GM21390 (cell line): ENCODE measurements at regions not wholly inside any gene's neighbourhood (a gene's known extent, or its start where the extent isn't known, plus 50 kb on each side); places are given as distances from the start of the nearest gene placed in this dataset.
"Not testable (repeated sequence)": the region's sequence is repeated elsewhere in the genome, so short reads cannot be mapped to it uniquely, and the experiment has no call there.

Source experiments
- ATAC-seq: cut with Tn5 transposase; IDR thresholded peaks from one replicate; pipeline ENCODE4 v1.9.1; 2021; ENCODE audit not compliant: unreplicated experiment

- no peak for ATAC-seq
Measured at GRCh38 chrX:12042615-12043014, 95.7 kb upstream of the FRMPD4 start.

DNA sequence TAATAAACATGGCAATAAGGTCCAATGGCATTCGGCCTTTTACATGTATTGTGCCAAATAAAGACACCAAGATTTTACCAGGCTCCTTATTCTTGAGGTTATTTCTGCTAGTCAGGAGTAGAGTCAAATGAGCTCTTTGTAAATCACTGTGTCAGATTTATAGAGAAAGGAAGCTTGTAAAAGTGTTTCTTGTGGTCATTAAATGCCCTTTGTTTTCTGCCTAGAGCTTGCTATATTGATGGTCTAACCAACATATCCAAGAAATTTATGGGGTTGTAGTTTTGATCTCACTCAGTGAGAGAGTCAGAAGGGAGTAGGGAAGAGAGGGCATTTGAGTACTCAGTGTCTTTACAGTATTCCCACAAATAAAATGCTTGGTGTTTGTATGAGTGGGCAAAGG is 86.2 kb upstream of the FRMPD4 start:
- no peak for ATAC-seq

- ATAC-seq: no peak
Measured at GRCh38 chrX:12058087-12058486, 80.2 kb upstream of the FRMPD4 start.

DNA sequence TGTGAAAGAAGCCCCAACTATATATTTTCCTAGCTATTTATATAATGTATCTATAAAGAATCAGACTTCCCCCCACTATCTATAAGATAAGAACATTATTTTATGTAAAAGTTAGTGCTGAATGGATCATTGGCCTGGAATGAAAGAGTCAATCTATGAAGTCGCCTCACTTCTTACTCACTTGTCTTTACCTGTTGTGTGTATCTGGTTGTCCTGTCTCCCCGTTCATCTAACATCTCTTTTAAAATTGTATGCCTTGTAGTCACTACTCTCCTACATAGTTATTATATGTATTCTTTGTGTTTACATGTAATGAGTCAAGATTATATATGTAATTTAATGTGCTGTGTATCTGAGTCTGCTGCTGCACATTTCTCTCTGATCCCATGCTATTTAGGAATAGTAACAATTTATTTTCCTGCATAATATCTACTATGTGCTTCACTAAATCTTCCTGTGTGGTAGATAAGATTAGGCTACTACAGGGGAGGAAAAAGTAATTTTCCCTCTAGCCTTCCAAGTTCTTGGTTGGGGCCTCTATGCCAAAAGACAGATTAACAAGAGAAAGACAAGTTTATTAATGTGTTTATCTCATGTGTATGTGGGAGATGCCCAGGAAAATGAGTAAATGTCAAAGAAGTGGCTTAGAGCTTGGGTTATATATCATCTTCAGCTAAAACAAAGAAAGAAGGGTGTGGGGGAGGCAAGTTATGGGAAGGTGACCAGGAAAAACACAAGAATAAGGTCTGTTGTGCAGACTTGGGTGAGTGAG is 77.6 kb upstream of the FRMPD4 start:
- ATAC-seq: no peak

DNA sequence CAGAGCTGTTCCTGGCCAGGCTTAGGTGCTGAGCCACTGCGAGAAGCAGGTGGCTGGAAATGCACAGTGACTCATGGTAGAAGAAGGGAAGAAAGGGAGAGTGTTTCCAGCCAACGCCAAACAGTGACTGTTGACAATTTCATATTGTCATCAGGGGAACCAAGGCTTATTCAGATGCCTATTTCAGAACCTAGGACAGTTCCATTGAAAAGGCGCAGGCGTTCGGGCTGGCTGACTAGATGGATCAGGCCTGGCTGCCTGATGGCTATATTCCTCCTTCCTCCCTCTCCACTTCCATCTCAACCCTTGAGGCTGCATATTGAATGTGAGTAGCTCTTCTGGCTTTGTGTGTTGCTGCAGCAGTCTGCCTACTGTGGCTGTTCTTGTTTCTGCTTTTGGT is 73.0 kb upstream of the FRMPD4 start:
- ATAC-seq: no peak

GRCh38 chrX:12076046-12076445 is 62.2 kb upstream of the FRMPD4 start:
- ATAC-seq: no peak

- ATAC-seq: no peak
Measured at GRCh38 chrX:12080265-12080664, 58.0 kb upstream of the FRMPD4 start.

DNA sequence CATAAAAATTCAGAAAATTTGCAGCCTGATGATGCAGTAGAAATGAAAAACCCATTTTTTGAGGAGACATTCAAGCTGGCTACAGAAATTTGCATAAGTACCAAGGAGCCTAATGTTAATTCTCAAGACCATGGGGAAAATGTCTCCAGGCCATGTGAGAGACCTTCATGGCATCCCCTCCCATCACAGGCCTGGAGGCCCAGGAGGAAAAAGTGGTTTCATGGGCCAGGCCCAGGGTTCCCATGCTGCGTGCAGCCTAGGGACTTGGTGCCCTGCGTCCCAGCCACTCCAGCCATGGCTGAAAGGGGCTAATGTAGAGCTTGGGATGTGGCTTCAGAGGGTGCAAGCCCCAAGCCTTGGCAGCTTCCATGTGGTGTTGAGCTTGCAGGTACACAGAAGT is 55.3 kb upstream of the FRMPD4 start:
- not testable (repeated sequence) for ATAC-seq
